ENCODE measurements at regions not wholly inside any gene's neighbourhood (a gene's known extent, or its start where the extent isn't known, plus 50 kb on each side); places are given as distances from the start of the nearest gene placed in this dataset.

DNA sequence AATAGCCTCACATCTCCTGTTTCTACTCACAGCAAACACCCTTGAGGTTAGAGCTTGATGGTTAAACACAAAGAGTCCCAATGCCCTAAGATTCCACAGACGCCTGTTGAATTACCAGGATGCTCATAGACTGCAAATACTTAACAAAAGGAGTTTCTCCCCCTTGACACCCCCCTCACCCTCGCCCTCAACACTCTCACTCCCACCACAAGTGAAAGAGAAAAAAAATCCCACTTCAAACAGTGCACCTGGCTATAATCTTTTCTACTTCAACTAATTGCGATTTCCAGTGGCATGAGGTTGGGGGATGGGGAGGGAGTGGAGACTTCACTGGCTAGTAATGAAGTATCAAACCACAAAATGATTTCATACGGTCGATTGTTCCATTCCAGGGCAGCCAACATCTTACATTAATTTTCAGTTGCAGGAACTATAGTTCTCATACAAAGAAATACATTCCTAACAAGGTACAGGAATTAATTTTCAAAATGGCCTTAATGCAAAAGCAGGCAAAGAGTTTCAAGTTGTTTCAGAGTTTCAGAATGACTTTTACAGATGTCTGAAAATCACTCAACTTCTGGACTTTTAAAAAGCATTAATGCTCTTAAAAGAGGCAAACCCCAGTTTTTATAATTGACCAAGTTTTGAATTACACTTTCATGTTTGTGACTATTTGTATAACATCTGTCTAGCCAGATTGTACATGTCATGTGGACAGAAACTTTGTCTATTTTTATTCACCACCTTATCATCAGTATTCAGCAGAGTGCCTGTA is 390.7 kb downstream of the C12orf75 start:
- no peak for DNase-seq

DNA sequence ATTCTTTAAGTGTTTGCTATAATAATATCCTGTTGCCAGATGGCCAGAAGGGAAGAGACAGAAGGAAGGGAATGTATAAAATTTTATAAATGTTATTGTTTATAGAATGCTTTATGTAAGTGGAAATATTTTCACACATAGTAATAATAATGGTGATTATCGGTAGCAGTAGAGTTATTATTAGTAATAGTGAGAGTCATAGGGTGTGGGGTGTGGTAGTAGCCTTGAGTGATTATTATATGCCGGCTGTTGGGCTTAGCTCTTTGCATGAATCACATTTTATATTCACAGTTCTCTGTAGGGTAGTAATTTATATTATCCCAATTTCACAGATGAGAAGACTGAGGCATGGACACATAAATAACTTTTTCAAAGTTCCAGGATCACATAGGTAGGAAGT is 391.4 kb downstream of the C12orf75 start:
- no peak for DNase-seq

DNA sequence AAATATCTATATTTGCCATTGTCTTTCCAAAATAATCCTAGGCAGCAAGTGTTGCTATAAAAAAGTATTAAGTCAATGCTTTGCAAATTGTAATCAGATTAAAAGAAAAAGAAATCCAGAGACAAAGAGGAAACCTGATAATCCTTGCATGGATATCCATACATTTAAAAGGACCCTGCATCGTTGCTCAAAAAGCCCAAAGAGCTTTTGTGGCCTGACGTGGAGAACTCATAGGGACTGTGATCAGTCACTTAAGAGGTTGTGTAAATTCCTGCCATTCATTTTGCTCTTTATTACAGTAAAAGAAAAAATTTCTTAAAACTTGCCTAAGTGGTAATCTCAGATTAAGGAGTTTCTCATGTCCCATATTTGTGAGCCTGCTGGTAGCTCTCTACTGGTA is 392.6 kb downstream of the C12orf75 start:
- DNase-seq = no peak

DNA sequence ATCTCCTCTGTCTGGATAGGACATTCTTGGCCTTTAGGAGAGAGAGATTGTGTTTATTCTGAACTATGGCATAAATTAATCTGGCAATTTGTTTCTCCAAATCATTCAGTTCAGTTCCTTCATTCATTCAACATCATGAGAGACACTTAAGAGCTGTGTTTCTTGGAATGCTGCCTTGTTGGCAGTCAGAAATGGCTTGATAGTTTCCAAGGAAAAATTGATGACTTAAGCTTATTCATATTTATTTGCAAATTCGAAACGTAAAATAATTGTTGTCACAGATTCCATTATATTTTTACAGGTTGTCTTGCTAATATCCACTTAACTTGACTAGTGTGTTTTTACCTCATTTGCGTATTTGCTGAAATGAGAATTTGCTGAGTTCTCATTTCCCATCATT is 393.0 kb downstream of the C12orf75 start:
- DNase-seq = no peak

DNA sequence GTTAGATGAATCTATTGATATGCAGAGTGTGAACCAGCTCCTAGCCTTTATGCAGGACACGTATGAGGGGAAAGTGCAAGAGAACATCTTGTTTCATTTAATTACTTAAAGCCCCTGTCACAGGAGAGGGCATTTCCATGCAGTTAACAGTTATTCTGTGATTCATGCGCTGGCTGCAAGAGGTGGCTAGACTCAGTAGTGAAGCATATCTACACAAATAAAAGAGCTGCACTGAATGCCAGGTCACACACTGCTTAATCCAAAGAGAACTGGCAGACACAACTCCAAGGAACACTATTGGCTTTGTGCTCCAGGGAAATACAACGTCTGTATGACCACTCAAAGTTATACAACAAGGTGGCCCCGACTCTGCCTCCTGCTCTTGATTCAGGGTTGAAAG is 394.1 kb downstream of the C12orf75 start:
- DNase-seq = peak; percentile 17 to 84

DNA sequence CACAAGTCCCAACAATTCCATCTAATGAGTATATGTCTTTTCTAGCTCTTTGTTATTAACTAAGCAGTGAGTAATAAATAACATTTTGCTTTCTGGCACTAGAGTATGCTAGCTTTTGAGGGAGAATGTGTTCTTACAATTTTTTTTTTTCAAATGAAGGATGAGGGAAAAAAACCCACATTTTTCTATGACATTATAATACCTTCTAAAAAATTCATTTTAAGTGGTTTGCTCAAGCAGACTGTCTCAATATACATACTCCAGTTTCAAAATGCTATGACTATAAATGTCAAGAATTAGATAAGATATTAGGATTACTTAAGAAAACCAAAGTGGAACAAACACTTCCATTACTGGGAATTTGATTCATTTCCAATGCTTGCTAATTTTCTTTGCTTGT is 394.6 kb downstream of the C12orf75 start:
- DNase-seq = no peak

DNA sequence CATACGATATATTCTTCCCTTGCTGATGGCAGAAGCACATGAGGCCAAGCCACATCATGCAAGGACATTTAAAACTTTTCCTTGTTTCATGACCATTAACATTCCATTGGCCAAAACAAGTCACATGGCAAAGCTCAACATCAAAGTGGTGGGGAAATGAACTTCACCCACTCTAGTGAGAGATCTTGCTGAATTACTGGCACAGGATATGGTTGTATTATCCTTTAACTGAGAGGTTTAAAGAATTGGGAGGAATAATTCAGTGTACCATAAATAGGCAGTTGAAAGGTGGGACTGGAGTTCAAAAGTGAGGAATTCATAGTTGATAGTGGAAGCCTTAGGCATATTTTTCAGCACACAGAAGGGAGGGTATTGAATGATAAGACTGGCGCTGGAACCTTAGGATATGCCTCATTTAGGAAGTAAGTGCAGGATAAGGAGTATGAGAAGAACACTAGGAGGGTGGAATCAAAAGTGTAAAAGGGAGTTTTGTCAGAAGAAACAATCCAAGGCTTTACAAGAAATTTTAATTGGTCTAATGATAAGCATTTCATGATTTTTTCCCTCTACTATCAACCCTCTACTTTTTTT is 398.8 kb downstream of the C12orf75 start:
- no peak for DNase-seq

DNA sequence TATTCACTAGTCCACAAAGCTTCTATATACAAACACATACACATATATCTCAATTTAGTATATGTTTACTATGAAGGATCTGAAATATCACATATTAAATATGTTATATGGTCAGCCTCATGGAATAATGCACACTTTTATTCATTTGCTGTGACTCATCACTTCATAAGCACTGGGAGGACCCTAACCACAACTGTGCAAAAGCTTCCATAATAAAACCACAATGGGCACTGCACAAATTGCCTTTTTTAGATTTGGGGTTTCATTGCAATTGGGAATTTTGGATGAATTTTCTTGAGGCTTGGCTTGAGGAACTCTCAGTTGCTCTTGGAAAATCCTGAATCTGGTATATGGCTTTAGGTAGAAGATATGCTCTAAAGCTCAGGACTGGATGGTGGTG is 399.4 kb downstream of the C12orf75 start:
- DNase-seq = no peak

DNA sequence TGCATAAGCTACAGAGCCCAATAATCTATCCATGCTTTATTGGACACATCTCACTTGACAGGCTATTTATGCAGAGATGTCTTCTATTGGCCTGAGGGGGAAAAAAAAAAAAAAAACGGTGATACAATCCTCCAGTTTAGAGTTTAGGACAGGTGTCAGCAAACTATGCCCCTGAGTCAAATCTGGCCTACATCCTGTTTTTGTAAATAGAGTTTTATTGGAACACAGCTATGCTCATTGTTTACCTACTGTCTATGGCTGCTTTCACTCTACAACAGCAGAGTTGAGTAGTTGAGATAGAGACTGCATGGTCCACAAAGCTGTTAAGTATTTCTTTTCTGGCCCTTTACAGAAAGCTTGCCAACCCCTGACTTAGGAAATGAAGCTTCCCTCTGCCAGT is 403.1 kb downstream of the C12orf75 start:
- no peak for DNase-seq

DNA sequence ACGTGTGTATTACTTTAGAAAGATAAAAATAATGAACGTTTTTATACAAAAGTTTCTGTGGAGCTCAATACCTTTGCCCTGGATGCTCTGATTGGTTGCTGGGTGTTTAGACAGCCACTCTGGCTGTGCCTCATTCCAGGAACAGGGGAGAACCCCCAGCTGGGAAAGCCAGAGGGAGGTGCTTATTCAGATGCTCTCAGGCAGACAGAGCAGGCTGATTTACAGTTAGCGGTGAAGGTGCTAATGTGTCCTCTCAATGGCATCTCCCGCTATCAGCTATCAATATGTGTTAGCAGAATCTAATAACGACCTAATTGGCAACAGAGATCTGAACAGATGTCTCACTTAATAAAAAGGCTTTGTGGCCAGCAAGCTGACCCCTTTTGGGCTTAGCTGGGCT is 402.3 kb downstream of the NUAK1 start:
- no peak for DNase-seq

DNA sequence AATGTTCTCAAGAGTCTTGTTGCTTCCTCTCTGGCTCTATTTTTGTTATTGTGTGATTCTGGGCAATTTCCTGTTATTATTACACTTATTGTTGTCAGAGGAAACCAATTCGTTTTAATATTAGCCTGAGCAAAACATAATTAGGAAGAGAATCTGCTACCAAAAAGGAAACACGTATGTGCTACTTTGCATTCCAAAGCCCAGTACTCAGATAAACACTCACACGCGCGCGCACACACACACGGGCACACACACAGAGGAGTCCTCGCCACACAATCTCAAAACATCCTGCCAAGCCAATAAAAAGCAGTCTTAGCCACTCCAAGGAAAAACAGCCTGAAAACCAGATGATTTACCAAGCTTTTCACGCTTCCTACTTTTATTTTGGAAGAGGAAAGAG is 400.7 kb downstream of the NUAK1 start:
- DNase-seq = no peak

DNA sequence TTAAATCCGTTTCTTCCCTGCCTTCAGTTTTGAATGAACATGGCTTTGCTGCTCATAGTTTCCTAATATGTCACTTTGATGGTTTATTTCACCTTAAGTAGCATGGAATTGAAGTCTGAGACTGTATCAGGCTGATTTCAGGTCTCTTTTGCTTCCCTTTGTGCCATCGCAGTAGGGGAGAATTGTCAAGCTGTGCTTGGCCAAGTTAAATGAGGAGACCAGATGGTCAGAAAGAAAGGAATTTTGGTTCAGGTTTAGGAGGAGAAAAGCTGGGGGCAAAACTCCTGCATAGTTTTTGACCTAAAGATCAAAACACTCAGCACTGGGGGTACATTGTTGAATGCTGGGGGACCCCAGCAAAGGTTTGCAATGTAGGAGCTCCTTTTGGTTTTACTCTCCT is 398.4 kb downstream of the NUAK1 start:
- DNase-seq = no peak

DNA sequence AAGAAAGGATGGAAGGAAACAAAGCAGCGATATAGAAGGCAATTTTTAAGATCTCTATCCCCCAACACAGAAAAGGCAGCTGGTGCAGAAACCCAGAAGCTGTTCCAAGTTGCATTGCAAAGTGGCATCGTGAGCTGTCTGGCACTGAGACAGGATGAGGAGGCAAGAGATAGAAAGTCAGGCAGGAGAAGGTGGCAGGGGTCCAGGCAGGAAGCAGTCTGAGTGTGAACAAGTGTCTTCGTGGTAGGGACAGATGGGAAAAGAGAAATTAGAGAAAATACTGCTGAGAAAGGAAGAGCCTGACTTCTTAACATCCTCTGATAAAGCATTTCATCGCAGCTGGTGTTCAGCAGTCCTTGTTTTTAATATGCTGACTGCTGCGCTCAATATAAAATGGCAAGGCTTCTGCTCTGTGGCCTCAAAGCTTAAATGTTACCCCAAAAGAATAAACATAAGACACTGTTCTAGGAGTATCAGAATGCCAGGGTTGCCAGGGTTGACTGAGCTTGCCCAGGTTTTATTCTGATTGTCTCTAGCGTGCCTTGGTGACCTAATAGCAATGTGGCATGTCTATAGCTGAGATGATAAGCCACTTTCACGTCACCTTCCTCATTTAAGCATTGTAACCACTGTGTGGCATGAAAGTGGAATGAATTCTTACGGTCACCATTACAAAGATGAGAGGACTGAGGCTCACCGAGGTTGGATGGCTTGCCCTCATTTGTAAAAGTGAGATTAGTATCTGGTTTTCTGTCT is 397.6 kb downstream of the NUAK1 start:
- DNase-seq = peak; percentile 38 to 48

DNA sequence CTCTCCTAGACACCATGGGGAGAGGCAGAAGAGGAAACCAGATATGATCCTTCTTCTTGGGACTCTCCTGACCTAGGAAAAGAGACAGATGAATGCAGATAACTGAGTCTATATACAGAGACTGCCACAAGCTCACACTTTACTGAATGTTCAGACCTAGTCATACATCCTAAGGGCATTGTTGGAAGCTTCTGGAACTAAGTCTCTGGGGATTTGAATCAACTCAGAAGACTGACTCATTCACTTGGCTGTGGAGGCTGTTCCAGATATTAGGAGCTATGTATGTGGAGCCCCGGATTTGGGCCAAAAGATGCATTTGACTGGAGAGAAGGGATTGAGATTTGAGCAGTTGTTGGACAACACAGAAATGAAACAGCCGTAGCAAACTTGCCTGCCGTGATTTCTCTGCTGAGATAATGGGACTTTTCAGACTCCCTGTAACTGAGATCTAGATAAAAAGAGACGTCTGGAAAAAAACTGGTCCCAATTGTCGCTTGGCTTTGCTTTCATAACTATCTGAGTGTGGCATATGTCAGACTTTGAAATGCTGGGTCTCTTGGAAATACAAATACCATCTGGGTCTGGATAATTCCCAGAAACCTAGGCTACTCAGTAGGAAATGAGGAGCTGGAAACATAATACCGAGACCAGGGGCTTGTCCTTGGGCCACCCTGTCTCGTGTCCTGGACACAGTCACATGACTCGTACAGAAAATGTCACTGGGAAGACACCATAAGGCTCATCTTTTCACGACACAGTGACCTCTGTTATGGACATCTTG is 396.8 kb downstream of the NUAK1 start:
- DNase-seq = peak in 1 of 2 donors; percentile 4

DNA sequence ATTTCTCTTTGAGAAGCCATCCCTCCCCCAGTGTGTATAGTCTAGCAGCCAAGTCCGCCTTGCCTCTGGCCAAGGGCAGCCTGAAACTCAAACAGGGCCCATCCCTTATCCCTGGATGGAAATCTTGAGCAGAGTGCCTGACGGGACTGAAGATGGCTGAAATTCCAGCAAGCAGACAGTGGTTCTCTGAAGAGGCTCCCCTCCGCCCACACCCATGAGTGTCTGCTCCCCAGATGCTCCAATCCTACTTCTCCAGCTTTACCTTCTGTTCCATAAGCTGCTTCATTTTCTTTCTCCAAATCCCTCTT is 396.2 kb downstream of the NUAK1 start:
- peak in 1 of 2 donors; percentile 8 for DNase-seq

DNA sequence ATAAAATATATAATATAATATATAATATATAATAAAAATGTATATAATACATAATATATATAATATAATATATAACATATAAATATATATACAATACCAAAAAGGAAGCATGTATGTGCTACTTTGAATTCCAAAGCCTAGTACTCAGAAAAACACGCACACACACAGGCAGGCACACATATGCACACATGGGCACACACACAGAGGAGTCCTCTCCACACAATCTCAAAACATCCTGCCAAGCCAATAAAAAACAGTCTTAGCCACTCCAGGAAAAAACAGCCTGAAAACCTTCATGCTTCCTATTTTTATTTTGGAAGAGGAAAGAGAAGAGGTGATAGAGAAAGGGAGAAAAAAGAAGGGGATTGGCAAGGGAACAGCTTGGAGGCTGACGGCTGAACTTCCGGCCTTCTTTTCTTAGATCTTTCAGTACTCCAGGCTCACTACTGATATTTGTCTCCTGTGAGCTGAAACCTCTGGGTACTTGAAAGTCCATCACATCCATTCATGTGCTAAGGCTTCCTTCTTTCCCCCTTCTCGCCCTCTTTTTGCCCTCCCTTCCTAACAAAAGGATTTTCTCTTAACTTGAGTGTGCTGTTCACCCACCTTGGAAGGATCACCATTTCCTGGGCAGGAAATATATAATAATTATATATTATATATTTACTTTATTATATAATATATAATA is 394.2 kb downstream of the NUAK1 start:
- DNase-seq = no peak

DNA sequence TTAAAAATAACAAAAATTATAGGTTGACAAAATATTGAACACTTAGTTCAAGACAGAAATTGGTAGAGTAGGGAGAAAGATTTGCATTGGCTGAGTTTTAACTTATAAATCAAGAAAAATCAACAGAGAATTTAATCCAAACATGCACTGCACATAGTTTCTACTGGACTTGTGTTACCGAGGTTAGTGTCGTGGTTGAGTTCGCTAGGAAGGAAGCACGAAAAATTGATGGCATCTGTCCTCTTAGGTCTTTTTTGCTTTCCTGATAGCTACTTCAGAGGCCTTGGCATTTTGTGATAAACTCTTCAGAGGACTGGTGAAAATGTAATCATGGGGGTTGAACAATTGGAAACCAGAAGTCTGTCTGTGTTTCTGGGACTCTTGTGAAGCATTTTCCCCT is 392.9 kb downstream of the NUAK1 start:
- no peak for DNase-seq

DNA sequence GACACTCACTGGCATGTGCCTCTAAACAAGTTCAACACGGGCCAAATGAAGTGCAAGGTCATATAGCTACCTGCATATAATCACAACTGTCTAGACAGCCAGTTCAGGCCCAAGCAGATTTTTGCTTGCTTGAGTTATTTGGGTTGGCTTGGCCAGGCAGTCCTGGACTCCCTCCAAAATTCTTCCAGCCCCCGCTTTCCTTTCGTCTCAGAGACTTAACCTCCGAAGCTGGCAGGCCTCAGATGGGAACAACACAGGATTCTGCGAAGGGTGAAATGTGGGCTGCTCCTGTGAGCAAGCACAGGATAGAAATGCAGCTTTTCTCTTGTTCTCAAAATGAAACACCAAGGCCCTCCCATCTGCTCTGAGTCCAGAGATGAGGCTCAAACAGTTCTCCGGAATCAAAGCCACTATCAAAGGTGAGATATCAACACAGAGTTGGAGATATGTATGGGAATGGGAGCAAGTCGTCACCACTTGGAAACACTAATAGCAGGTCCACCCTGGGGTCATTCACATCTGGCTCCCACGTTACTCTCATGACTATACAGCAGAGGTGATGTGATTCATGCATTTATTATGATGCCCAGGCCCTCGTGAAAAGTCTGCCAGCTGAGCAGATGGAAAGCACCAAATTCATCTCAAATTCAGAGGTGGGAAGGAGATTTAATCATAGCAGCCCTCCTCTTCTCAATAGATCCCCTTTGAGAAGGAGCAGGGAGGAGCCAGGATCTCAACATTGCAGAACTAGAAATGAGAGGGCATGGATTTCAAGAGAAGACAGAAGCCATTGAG is 389.8 kb downstream of the NUAK1 start:
- DNase-seq = peak; percentile 10 to 29

DNA sequence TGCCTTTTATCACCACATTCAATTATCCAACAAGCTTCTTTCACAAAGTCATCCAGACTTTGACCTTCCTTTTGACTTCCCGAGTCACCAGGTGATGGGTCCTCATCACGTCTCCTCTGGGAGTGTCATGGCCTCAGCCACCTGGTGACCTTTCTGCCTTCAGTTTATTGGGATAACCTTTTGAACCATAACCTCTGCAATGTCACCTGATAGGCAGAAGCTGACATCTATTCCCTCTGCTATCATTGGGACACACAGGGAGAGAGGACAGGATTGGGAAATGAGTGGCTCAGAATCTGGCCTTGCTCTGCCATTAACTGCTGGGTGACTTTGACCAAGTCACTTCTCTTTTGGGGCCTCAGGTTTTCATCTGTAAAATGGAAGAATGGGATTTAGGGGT is 388.7 kb downstream of the NUAK1 start:
- no peak for DNase-seq

DNA sequence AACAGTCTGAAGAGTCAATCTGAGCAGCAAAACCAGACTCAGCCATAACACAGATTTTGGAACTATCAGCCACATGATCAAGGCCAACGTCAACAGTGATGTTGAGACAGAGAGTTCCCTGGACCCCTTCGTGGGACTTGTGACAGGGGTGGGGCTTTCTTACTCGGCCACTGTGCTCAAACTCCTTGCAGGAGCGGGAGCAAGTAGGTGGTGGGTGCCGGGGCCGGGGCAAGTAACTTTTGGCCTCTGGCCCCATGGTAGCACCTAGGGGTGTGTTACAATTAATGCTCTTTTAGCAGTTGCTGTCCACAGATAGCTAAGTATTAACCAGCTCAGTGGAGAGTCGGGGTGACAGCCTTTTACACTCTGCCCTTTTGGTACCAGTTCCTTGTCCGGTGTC is 384.4 kb downstream of the NUAK1 start:
- no peak for DNase-seq

DNA sequence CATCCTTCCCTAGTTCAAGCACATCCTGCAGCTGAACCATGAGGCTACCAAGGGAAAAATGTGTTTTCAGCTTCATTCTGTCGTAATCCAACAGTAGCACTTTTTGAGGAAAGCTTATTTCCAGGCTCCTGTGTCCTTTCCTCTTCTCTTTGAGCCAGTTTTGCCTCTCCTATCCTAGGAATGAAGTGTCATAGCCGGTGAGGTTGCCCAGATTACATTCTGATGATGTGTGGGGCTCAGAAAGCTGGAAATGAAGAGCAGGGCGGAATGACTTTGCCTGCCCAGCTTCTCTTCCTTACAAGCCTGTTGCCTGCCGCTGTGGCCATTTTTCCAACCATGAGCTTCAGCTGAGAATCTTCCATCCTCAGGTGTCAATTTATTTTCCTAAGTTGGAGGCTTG is 381.8 kb downstream of the NUAK1 start:
- DNase-seq = no peak

DNA sequence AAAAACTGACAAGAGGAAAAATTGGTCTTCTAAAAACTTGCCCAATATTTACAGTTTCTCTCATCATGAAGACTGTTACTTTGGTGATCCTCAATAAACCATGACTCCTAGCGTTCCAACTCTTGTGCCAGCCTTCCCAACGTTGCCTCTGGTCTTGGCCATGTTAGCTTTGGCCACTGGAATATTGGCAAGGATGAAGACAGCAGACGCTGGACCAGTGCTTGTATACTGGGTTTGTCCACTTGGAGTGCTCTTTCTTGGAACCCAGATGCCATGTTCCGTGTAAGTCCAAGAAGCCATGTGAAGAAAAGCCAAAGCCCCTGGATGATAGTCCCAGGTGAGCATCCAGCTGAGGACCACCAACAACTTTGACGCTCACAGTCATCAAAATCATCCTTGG is 379.6 kb downstream of the NUAK1 start:
- no peak for DNase-seq

Measured in hippocampal formation (tissue), 2 donors.